ENCODE measurements at regions not wholly inside any gene's neighbourhood (a gene's known extent, or its start where the extent isn't known, plus 50 kb on each side); places are given as distances from the start of the nearest gene placed in this dataset.

DNA sequence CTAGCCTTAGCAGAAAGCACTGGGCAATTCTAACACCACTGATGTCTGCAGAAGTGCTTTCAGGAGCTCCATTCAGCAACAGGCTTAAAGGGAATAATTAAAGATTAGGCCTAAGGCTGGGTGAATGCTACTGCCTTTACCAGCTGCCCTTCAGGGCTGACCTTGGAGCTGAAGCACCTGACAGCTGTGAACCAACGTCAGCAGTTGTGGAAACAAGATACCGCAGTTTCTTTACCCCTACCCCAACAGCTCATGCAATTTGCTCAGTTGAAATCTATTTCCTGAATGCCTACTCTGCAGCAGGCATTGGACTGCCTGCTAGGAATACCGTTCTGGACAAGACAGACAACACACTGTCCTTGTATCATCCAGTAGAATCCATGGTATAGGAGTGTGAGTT is 51.5 kb upstream of the ADTRP start:
- TF ChIP-seq, protein P1, sequence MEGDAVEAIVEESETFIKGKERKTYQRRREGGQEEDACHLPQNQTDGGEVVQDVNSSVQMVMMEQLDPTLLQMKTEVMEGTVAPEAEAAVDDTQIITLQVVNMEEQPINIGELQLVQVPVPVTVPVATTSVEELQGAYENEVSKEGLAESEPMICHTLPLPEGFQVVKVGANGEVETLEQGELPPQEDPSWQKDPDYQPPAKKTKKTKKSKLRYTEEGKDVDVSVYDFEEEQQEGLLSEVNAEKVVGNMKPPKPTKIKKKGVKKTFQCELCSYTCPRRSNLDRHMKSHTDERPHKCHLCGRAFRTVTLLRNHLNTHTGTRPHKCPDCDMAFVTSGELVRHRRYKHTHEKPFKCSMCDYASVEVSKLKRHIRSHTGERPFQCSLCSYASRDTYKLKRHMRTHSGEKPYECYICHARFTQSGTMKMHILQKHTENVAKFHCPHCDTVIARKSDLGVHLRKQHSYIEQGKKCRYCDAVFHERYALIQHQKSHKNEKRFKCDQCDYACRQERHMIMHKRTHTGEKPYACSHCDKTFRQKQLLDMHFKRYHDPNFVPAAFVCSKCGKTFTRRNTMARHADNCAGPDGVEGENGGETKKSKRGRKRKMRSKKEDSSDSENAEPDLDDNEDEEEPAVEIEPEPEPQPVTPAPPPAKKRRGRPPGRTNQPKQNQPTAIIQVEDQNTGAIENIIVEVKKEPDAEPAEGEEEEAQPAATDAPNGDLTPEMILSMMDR (IDR thresholded peaks at IDR 0.05): no peak
- TF ChIP-seq POLR2A (IDR thresholded peaks at IDR 0.05): no peak
